Stimulated activated CD4-positive, alpha-beta T cell treated with anti-CD3 and anti-CD28 coated beads, Interleukin-15, amount 100 ng/mL, for 48 hours (primary cell): ENCODE measurements at regions not wholly inside any gene's neighbourhood (a gene's known extent, or its start where the extent isn't known, plus 50 kb on each side); places are given as distances from the start of the nearest gene placed in this dataset.

Experiments
- DNase-seq, 2 donors: peaks; one replicate each; pipeline ENCODE4 v3.0.0-alpha.2; 2020; ENCODE audit warnings: low read depth in 2 of 2

DNA sequence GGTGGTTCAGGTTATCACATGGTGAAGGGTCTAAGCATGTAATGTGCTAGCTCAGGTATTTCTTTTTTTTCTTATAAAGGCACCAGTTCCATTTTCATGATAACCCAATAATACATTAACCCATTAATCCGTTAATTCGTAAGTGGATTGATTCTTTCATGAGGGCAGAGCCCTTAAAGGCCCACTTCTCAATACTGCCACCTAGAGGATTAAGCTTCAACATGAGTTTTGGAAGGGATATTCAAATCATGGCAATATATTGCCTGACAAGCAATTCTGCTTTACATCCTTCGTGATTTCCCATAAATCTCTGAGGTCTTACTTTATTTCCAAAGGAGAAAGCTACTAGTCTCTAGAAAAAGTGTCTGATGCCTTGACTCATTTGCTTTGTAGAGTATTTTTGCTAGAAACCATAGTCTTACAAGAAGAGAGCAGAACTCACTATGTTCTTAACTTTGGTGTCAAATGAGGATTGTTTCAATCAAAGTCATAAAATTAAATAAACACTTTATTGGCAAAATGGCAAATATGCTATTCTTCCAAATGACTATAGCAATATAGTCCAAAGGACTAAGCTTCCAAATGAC lies 271.3 kb downstream of the KCNS3 start:
- DNase-seq, result no peak

DNA sequence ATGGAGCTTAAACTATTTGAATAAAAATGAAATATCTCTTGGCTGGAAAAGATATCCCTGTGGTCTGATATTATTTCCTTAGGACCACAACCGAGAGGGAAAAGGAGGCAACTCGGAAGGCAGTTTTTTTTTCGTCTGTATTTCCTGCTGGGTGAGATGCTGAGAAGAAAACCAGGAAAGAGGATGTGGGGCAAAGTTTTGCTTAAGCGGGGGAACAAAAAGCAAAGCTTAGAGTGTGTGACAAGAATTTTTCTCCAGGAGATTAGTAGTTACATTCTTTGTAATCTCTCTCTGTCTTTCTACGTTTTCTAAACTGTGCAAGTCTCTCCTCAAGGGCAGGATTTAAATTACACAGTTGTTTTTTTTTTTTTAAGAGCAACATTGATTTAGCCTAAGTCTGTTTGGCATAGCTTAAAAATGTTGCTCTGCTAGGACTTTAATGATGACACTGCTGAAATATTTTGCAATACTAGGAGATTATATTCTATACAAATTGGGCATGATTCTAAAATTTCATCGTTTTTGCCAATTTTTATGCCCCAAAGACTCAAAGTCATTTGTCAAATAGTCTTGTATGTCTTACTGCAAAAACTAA lies 258.5 kb downstream of the KCNS3 start:
- no peak for DNase-seq

DNA sequence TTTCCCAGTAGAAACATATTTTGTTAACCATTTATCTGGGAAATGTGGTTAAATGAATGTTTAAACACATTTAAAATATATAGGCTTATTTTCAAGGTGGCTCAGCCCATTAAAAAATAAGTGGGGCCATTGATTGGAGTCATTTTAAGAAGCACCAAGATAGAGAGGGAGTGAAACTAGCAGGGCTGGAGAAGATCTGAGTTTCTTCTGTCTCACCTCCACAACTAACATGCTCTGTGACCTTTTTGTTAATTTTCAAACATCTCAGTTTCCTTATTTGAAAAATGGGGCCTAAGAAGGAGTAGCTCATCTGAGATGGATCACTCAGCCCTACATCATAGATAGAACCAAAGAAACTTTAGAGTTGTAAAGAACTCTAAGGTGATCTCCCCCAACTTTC lies 254.8 kb downstream of the KCNS3 start:
- DNase-seq, result no peak

DNA sequence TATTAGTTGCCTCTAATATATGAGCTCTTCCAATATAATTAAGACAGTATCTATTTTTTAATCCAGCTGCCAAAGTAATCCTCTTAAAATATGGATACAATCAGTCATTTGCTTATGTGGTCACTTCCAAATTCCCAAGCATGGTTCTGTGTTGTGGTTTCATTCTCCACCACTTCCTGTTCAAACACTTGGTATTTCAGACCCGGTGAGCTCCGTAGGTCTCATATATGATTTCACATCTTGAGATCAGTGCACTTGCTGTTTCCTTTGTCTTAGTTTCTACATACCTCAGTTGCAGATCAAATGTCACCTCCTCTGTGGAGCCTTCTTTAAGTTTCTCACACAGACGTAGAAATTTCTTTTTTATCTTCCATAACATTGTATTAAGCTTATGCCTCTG lies 254.2 kb downstream of the KCNS3 start:
- no peak for DNase-seq

DNA sequence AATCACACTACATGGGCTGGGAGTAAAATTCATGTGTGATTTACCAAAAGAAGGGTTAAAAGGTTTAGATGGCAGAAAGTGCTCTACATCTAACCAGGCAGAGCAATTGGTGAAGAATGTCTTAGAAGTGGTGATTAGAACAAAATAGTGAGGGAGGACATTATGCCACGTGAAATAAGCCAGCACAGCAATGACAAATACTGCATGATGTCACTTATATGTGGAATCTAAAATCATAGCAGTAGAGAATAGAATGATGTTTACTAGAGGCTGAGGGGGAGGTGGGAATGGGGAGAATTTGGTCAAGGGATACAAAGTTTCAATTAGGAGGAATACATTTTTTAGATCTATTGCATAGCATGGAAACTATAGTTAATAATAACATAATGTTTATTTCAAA lies 253.3 kb downstream of the KCNS3 start:
- no peak for DNase-seq

DNA sequence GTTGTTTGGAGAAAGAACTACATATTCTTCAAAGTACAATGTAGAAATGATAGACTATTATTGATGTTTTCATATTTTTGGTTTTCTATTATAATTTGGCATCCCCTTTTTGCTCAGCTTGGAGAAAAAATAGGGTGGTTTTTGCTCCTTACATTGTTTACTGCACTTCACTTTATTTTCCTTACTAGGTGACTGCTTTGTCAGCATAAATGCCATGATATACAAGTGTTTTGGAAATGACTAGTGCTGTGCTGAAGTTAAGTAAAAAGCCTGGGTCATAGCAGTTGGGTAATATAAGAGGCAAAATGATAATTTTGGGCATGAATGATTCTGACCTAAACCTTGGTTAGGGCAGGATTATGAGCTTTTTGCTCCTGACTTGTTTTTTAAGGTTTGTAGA lies 250.9 kb downstream of the KCNS3 start:
- DNase-seq, result no peak

DNA sequence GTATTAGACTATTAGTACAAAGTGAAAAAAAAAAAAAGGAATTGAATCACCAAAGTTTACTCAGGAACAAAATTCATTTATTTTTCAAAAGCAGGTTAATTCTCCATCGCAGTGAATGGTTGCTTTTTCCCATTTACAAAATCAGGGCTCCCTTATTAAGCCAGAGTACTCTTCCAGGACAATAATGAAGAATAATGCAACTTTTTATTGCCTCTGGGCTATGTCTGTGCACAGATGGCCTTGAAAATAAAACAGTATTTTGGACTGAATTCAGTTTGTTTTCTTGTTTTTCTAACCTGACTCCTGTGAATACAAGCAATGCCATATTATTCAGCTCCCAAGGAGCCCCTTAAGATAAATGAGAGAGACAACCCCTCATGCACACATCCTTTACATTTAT lies 246.8 kb downstream of the KCNS3 start:
- DNase-seq, result no peak

DNA sequence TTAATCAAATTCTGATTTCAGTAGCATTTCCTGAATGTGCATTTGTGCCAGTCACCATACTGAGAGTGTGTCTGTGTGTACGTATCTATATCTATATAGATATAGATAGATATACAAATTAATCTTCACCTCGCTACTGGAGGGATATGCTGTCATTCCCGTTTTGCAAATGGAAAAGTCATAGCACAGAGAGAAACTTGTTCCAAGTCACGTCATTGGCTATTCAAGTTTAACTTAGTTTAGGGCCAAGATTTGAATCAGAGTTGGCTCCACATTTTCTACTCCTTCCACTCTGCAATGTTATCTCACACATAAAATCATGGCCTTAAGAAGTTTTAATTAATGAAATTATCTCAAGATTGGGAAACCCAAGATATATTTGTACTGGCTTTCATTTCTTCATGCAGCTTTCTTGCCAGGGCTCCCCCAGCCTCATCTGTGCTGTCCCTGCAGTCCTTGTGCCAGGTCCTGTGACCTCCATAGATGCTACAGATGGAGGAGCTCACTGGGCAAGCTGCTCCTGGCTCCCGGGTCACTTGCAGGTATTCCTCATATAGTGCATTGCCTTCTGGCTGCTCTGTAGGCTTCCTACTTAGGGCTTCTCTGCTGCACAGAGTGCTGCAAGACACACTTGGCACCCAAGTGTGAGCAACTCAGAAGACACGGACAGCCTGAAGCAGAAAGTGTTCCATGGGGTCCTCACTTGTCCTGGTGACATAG lies 245.8 kb downstream of the KCNS3 start:
- no peak for DNase-seq

DNA sequence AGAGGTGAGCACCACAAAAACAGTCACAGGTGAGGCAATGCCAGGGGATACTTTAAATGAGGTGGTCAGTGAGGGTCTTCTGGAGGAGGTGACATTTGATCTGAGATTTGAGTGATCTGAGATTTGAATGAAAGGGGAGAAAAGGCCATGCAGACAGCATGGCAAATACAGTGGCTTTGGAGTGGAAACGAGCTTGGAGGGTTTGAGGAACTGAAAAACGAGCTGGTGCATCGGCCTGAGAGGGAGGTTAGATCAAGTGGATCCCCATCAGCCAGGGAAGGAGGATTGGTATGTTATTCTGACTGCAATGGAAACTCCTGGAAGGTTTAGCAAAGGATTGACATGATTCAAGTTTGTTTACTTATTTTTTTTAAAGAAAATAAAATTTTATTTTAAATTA lies 245.1 kb downstream of the KCNS3 start:
- DNase-seq, result no peak

DNA sequence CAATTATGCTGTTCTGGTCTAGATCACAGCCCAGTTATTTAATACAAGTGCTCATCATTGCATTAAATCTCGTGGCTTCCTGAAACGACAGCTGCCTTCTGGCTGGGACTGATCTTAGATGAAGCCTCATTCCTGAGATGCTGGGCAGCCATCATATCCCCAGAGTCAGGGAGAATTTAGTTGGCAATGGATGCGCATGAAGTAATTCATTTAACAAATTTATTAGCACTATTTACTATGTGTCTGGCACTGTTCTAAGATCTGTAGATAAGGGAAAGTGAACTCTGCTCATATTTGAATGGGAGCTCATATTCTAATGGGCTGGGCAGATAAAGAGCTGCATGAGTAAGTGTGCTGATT lies 244.7 kb downstream of the KCNS3 start:
- no peak for DNase-seq

DNA sequence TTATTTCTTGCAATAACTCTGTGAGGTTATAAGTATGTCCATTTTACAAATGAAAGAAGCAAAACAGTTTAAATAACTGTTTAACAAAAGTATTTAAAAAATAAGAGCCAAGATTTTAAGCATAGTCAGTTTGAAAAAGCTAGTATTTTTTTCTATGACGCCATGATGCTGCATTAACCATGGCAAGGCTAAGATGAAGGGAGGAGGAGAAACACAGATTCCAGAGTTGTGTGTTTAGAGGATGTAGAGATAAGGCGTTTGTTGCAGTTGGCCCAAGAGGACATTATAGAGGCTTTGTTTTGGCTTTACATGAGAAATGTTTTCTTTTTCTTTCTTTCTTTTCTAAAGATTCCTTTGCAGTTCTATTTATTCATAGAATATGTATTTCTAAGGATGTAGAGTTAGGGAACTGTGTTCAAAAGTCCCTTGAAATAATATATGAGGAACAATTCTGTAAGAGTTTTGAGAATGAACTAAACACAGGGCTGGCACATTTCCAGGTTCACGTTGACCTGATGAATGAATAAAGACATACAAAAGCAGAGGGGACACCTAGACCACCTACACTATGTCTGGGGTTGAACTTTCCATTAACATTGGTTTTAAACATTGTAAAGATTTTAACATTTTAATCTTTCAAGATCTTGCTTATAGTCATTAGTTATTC lies 244.2 kb downstream of the KCNS3 start:
- DNase-seq, result no peak

DNA sequence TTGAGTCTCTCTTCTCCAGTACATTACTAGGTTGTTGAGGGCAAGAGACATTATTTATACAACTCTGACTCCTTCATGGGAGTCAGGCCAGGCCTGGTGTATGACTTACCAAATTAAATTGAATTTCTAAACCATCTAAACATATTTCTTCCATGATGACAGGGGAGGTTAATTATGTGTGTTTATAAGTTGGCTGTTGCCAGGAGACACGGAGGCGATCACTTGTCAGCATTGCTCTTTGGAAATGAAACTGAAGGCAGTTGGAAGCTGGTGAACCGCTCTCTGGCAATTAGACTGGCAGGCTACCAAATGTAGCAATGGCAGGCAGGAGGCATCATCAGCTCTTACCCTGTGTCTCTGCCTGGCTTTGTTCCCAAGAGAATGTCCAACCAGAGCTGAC lies 241.4 kb downstream of the KCNS3 start:
- no peak for DNase-seq

DNA sequence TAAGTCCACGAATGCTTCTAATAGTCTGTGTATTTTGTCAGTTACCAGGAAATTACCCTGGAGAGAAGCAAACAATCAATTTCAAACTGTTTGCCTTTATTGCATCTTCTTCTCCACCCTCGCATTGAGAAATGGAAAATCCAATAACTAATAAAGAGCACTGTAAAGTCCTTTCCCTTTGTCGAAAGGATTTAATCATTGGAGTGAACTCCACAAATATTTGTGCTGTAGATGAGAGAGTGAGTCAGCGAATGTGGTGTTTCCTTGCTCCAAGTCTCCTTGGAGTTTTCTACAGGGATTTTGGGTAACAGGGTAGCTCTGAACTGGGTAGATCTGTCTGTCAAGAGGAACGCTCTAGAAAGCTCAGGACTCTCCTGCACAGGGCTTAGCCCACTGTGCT lies 240.2 kb downstream of the KCNS3 start:
- DNase-seq, result no peak

DNA sequence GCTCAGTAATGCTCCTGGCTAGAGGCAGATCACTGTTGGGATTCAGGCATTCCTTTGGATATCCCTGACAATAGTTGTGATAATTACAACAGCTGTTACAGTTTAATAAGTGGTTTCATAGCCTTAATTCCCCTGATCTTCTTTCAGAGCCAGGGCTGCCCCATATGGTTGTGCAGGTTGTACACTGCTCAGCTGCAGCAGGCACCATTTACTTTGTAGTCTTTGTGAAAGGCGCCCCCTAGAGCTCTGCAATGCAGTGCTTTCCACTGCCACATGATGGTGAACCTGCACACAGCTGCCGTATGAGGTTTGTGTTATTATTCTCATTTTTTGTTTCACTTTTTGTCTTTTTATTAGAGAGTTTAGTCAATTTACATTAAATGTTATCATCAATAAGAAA lies 239.1 kb downstream of the KCNS3 start:
- no peak for DNase-seq

DNA sequence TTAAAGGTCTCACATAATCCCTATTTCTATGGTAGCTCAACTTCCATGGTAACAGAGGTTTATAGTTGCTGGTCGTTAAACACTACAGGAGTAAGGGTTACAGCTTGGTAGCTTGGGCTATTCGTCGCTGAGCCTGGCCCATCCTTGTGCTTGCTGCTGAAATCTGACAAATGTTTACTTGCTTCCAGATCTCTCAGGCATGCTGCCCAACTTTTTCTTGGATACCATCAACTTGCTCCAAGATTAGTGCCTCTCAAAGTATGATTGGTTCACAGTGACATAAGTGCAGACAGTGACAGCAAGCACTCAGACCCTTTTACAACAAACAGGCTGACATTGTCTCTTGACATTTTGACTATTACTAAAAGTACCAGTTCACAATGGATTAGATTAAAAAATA lies 231.8 kb downstream of the KCNS3 start:
- no peak for DNase-seq

DNA sequence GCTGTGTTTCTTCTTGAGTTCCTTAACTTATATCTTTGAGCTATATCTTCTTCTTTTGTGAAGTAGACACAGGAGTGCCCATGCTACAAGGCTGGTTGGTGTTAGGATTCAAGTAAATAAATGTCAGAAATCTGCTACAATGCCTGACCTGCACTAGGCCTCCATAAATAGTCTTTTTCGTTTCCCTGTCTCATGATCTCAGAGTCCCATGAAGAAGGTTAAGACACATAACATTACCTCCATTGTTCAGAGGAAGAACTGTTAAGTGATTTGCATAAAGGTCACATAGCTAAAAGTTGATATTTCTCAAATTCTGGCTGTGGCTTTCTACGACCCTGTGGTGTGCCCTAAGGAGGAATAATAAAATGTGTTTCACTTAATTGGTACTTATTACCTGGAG lies 228.4 kb downstream of the KCNS3 start:
- no peak for DNase-seq

DNA sequence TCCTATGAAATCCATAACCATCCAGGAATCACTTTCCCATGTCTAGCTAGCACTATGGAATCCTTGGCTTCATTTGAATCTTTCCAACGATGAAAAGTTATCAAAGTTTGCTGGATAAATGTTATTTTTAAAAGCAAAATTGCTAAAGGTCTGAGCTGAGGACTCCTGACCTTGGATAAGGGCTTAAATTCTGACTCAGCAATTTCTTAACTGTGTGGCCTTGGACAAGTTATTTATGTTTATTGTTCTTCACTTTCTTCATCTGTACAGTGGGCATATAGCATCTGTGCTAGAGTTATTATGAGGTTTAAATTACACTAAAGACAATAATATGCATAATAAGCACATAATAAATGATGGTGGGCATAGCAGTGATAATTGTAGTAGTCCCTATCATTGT lies 227.5 kb downstream of the KCNS3 start:
- DNase-seq, result no peak

DNA sequence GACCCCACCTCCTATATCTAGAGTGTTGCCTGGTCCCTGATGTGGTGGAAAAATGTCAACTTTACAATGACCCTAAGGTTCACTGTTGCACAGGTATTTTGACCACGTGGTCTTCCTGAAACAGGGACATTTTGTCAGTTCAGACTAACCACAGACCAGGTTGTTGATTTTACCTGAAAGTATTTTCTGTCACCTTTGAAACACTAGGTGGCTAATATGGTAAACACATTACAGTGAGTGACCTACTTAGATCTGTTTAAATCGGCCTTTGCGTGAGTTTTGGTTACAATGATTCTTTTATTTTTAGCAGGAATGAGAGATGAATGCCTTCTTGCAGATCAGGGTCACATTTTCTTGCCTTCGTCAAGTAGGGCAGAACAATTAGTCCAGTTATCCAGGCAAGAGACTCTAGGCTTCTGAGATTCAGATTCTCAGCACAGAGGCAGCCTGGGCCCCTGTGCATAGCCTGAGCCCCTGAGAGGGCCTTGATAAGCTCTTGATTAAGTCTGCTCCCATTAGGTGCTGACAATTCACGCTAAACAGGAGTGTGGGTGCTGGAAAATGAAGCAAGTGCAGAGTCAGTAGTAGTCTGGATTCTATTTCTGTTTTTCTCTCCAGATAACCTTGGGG lies 226.2 kb downstream of the KCNS3 start:
- DNase-seq, result no peak

DNA sequence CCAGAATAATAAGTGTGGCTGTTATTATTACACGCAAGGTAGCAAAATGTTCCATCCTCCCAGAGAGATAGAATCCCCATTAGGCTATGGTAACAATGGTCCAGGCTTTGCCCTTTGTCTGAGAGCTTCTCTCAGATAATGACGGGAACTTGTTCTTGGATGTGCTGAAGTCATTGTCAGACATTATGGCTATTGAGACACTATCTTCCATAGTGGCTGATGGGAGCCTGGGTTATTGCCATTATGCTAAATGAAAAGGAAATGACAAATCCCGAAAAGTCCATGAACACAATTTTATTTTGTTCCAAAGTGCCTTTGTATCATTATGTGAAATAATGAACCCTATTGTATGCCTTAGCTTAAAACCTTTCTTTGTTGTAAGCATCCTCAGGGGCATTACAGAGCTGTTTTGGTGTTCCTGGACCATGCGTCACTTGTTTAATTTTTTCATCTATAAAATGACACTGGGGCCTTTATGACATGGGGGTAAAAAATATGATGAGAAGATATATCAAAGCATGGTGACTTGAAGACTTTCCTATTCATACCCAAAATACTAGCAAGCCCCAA lies 218.5 kb downstream of the KCNS3 start:
- no peak for DNase-seq

DNA sequence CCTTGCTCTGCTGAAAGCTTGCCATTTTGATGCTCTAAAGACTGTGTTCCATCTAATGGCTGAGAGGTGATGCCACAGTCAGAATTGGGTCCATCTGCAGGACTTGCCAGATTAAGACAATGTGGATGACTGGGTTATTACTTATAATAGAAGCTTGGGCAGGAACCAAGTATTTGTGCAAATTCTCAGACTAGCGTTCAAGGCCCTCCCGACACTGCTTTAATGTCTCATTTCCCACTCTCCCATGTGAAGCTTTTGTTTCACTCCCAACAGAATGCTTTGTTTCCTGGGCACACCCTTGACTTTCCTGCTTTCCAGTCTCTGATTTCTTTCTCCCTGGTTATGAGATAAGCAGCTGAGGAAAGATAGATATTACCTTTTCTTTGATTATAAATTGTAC lies 215.8 kb downstream of the KCNS3 start:
- DNase-seq, result no peak

DNA sequence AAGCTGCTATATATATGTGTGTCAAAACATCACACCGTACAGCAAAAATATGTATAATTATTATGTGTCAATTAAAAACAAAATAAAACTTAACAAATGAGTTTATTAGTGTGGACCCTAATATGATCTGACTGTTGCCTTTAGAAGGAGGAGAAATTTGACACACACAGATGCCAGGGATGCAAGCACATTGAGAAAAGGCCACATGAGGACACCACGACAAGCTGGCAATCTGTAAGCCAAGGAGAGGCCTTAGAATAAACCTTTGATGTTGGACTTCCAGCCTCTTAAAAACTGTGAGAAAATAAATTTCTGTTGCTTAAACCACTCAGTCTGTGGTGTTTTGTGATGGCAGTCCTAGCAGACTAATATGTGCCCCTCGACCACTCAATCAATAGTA lies 214.7 kb downstream of the KCNS3 start:
- no peak for DNase-seq

DNA sequence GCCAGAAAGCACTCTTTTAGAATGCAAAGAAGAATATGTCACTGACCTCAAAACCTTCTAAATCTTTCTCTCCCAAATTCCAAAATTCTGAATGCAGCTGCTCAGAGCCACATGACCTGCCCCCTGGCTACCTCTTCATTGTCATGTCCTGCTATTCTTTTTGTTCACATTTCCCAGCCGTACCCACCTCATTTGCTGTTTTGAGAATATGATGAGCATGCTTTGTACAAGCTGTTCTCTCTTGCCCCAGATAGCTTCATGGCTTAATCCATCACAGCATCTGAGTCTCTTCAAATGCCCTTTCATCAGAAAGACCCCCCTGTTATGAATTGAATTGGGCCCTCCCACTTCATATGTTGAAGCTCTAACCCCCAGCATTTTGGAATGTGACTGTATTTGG lies 214.3 kb downstream of the KCNS3 start:
- no peak for DNase-seq
